Tongue (tissue), 1 donor: ENCODE measurements at regions not wholly inside any gene's neighbourhood (a gene's known extent, or its start where the extent isn't known, plus 50 kb on each side); places are given as distances from the start of the nearest gene placed in this dataset.

ENCODE experiments used
- DNase-seq: peaks from one replicate; pipeline ENCODE4 v3.0.0-alpha.2; 2015

DNA sequence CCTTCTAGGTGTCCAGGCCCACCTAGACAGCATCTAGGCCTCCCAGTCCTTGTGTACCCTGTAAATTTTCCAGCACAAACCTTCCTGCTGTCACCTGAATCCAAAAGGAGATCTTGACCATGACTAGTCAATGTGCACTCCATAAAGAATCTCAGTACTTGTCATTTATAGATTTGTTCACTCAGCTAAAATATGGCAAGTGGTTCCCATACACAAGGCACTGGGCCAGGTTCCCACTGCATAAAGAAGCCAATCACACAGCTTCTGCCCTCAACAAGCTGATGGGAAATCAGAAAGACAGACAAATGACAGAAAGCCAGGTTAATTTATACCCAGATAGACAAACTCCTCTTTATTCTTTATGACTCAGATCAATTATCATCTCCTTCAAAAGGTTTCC lies 526.8 kb downstream of the CD83 start:
- no peak for DNase-seq

DNA sequence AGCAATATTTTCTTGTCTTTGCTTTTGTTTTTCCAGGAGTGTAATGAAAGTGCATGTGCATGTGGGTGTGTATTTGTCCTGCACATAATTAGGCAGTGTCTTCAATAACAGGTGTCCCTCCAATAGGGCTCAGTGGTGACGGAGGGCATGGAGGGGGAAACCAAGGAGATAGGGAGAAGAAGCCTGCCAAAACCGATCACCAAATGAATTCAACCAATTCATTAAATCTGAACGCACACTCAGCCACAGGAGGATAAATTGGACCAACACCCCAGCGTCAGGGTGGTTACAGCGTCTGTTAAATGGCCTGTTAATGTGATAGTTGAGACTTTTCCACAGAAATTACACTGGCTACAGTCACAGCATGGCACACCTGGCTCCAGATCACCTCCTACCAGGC lies 527.6 kb downstream of the CD83 start:
- DNase-seq, result no peak

DNA sequence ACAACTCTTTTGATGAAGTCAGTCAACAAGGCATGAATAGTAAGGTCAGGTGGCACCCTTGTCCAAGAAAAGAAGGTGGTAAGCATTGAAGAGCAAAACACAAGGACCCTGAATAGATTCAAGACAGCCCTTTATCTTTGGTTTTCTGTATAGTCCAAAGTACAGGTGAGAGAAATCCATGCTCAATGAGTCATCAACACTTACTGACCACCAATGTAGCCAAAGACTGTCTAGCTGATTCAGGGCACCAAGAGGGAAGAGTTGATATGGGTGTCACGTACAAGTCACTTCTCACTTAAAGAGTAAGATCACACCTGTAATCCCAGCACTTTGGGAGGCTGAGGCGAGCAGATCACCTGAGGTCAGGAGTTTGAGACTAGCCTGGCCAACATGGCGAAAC lies 528.3 kb downstream of the CD83 start:
- no peak for DNase-seq

DNA sequence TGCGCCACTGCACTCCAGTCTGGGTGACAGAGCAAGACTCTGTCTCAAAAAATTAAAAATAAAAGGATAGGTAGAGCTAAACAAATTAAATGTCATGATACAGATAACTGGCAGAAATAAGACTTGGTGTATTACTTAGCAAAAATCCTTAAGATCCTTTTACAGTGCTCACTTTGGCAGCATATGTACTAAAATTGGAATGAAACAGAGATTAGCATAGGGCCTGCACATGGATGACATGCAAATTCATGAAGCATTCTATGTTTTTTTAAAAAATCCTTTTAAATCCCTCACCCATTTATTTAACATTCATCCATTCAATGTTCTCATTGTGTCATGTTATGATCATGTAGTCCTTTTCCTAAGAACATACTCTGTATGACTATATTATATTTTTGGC lies 528.8 kb downstream of the CD83 start:
- DNase-seq, result no peak

DNA sequence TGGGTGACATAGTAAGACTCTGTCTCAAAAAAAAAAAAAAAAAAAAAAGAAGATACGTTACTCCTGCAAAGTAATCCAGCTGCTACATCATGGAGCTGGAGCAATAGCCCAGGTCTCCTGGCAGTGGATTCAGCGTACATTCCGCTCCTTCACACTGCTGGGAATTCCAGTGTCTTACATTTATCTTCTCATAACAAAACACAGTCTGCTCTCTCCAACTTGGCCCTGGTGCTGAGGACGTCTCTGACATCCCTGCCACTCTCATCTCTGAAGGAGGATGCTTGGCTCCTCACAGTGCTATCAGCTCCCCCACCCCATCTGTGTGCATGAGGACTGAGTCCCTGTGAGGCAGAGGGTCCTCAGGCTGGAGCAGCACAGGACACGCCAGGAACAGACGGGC lies 529.8 kb downstream of the CD83 start:
- DNase-seq, result no peak

DNA sequence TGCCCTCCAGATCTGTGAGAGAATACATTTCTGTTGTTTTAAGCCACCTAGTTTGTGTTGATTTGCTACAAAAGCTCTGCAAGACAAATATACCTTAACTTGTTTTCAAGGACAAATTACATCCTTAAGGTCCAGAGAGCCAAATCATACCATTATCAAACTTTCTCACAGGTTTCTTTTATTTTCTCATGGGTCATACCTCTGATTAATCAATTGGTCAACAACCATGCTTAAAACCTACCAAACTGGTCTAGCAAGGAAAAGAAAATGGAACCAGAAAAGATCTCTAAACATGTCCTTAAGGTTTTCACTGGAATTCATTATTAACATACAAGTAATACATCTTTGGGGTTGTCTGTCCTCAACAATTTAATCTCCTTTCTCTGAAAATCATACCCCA lies 535.0 kb downstream of the CD83 start:
- no peak for DNase-seq

DNA sequence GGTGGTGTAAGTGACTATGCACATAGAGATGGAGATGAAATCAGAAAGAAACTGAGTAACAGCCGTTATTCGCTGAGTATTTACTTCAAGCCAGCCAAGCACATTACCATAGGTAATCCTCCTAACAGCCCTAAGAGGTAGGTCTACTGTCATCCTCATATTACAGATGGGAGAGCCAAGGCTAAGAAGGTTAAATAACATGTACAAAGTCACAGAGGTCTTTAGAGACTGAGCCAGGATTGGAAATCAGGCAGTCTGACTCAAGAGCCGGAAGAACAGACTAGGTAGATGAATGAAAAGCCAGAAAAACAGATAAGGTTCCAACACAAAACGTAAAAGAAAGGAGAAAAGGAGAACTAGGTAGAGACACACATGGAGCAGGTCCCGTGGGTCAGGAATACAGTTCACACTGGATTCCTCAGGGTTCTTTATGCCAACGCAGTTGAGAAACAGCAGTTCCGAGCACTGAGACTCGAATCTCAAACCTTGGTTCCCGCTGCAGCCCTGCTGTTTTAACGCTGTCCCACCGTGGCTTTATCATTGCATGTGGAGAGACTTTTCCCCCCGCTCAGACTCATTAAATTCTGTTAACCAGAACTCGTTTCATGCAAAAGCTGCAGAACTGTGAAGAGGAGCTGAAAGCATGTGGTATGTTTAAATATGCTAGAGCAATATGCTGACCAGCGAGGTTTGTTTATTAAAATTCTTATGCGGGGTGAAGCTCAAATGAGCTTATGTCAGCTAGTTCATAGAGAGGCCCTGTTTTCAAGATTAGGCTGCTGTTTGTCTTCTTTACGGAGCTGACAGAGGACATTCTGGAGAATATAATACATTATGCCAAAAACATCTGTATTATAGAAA lies 537.9 kb downstream of the CD83 start:
- DNase-seq, result no peak

DNA sequence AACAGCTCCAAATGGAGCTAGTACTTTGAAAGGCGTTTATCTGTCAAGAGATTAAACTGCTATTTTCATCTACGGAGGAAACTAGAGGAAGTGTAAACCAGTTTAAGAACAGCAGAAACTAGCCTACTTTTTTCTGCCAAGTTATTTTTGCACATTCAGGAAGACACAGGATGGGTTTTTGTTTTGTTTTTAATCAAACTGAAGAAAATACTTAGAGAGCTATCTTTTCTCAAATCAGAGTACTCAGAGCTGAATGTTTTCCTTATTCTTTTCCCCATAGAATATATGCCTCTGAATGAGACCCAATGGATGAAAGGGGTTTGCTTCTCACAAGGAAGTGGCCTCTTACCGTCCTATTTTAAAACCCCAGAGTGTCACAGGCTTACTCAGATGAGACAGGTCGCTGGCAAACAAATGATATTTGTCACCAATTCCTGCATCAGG lies 538.5 kb downstream of the CD83 start:
- no peak for DNase-seq

DNA sequence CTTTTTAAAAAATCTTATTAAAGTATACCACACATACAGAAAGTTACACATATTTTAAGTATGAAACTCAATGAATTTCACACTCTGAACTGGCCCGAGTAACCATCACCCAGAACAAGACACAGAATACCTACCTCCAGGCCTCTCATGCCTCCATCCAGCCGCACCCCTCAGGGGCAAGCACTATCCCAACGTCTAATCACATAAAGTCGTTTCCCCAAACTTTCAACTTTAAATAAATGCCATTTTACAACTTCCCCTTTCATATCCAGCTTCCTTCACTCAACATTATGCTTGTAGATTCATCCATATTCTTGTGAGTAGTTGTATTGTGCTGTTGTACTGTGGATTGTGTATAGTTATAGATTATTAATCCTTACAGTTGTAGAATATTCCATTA lies 539.1 kb downstream of the CD83 start:
- DNase-seq, result no peak

DNA sequence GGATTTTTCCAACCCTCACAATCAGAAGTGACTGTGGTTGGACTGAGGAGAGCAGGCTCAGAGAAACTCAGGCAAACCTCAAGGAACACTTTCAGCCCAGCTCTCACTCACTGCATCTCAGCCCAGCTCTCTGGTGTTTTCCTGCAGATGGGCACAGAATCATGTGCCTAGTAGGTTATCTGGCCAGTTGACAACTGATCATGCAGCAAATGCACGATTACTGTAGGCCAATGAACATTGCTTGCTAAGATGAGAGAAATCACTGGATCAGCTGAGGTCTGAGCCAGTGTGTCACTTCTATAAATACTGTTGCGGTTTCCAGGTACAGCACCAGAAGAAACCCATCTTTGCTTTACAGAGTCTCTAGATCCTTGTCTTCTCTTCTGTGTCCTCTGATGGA lies 540.5 kb downstream of the CD83 start:
- no peak for DNase-seq

DNA sequence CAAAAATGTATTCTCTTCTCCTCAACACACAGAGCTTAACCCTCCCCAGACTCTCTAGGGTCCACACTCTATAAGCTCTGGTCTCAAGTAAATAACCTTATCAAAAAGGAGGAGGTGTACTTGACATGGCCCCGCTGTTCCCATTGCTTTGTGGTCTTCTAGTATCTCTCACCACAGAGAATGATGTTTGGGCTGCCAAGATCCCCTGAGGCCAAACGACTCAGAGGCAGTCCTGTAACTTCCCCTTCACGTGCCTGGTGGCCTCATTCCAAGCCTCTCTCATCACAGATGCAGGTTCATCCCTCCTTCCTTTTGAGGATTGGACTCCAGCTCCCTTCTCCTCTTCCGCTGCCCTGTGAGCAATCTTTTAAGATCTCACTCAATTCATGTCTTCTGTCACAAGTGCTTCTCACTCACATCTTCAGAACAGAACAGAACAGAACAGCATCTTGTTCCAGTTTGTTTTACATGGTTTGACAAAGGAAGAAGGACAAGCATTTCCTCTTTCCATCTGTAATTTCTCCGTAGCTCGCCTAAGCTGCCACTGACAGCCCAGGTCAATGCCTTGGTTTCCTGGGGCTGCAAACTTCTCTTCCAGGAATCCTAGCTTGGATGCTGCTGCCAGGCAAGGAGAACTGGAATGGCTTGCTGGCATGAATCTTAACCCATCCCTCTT lies 541.5 kb downstream of the CD83 start:
- DNase-seq, result no peak

DNA sequence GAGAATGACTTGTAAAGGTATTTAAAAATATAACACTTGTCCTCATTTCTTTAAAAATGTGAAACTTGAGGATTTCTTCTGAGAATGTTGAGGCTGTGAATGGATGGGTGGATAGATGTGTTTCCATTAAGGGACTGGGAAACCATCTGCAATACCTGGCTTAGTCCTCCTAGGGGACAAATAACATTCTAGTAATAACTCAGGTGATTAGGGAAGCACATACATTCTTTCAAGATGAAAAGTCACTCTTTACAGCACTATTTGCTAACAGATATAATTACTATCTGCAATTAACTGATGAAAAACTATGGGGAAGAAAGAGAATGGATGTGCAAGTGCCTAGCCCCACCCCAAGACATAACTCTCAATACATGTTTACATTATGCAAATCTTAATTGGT lies 542.3 kb downstream of the CD83 start:
- DNase-seq, result no peak

DNA sequence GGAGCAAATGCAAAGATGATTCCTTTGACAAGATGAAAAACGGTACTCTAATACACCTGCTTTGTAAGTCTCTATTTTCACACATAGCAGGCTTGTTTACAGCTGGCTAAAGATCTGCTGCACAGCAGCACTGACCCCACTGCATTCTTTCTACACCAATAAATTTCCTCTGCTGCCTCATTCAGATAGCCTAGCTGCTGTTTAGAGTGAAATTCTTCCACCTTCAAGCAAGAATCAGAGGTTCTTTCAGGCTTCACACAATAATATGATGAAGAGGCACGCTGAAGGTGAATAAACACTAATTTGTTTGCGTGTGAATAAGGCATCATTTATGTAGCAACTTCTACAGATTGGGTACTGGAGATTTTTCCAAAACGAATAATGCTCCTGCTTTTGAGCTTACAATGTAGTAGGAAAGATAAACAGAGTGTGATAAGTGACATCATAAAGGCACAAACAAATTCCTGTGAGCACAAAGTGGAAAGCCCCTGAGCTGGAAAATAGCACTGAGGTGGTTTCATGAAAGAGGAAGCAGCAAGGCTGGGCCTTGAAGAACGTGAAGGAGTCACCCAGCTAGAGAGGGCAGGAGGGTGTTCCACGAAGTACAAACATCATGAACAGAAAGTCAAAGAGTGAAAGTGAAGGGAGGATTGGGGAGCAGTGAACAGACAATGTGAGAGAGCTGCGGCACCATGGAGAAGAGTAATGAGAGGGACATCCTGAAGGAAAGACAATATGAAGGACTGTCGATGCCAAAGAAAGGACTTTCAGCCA lies 543.4 kb downstream of the CD83 start:
- DNase-seq, result no peak

DNA sequence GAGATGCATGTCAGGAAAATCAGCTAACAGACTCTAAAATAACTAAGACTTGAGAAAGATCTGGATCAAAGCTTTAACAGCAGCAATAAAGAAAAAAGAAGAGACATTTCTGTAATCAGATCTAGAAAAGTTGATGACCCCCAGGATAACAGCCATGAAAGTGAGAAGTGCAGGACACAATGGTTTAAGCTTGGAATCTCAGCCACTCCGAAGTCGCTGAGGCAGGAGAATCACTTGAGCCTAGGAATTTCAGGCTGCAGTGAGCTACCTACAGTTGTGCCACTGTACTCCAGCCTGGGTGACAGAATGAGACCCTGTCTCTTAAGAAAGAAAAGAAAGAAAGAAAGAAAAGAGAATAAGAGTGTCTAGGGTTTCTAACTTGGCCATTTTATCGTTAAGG lies 544.1 kb downstream of the CD83 start:
- DNase-seq, result no peak

DNA sequence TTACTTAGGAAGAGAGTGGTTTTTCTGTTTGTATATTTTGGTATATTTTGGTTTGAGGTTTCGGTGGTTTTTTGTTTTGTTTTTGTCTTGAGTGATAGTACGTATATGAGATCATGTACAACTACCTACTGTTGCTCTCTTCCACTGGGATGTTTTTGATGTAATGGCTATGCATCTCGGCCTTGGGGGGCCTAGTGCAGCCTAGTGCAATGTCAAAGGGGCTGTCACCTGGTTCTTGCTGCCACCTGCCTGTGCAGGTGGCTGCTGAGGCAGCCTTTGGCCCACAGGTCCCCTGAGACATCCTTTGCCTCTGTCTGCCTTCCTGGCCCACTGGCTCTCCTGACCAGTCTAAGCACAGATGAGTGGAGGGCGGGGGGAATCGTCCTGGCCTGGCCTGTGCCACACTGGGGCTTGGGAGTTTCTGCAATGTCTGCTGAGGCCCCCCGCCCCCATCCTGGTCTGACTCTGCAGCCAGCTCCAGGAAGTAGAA lies 546.6 kb downstream of the CD83 start:
- DNase-seq, result no peak

DNA sequence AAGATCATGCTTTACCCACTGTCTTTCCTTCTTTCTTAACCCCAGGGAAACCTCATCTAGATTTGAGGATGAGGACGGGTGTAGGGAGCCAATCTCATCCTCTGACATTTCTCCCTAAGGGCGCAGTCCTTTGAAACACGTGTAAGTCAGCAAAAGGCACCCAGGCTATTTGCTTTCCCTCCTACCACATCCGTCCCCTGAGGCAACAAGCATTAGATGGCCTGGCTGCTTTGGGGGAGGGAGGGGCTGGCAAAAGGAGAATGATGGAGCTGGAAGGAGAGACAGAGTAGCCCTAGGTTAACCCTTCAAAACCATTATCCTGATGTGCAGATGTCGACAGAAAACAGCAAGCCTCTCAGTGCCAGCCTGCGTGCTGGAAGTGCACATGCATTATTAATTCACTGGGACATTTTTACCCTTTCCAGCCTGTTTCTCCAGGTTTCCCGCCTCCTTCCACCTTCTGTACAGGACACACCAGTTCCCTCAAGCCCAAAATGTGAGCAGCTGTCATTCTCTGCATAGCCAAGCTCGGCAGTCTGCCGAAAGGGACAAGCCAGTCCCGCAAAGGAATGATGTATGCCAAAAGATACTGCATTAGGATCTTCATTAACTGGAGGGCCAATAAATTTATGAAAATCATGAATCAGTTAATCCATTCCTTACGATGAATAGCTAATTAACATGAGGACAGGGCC lies 547.2 kb downstream of the CD83 start:
- no peak for DNase-seq

DNA sequence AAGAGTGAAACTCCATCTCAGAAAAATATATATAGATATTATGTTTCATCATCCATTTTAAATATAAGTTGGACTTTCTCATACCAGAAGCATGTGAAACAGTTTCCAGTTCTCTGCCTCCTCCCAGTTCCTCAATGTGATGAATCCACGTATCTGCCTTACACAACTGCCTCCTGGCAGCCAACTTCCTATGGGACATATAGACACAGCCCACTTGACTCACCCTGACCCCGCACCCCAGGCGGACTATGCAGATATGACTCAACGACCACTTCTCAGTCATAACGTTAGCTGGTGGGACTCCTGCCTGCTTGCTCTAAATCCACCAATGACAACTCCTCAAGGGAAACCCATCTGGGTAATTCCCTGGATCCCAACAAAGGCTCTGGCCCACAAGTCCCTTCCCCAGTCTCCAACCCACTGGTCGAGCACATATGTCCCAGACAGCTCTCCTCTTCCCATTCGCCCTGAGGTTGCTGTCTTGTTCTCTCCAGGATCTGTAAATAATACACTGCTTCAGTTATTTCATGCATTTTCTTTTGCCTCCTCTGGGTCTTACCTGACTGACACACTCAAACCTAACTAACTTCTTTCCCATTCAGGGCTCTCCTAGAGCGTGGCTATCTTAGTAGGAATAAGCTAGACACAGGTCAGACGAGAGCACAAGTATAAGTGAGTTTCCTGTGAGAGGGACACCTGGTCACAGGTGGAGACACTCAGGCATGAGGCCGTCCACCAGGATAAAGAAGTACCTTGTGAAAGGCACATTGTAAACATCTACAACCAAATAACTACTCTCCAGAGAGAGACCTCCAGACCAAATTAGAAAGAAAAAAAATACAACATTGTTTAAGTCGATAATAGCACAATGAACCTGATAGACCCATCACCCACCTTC lies 548.5 kb downstream of the CD83 start:
- no peak for DNase-seq

DNA sequence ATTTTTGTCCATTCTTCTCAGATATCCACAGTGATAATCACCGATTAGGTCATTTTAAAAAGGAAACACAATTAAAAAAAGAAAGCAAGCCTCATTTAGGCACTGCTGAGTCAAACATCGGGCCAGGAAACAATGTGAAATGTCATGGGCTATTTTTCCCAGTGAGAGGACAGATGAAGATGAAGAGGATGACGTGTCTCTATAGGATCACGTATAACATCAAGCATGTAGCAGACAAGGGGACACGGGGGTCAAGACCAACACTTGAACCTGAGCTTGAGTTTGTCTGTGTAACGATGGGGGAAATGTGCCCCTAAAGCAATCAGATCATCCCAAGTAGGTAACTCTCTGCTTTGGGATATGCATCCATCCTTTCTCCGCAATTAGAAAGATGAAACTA lies 553.2 kb downstream of the CD83 start:
- DNase-seq, result no peak

DNA sequence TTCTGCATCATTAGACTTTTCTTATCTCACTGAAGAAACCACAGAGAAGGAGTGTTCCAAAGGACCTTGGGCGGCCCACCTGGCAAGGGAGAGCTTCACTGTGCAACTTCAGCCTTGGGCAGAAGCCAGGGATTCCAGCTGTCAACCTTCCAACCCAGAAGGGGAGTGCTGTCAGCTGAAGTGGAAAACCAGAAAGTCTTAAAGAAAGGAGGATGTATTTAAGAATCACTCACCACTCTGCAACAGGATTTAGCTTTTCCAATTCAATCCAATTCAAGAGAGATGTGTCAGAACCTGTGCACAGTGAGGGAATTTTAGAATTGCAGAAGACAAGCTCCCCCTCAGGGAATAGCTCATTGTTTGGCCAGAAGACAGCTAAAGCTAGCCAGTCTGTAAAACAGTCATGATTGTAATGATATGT lies 553.7 kb downstream of the CD83 start:
- DNase-seq, result peak; percentile 81

DNA sequence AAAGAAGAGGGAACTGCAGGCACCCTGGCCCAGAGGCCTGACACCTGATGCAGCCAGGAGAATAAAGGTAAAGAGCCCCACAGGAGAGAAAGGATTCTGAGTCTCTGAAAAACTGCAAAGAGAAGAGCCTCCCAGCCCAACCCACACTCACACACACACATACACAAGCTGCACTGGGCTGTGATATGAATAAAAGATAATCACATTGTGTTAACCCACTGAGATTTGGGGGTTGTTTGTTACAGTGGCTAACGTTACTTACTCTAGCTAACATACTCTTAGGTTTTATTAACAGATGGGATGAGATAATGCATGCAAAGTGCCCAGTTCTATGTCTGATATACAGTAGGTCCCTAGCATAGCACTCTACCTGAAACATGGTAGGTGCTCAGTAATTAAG lies 554.4 kb downstream of the CD83 start:
- no peak for DNase-seq

DNA sequence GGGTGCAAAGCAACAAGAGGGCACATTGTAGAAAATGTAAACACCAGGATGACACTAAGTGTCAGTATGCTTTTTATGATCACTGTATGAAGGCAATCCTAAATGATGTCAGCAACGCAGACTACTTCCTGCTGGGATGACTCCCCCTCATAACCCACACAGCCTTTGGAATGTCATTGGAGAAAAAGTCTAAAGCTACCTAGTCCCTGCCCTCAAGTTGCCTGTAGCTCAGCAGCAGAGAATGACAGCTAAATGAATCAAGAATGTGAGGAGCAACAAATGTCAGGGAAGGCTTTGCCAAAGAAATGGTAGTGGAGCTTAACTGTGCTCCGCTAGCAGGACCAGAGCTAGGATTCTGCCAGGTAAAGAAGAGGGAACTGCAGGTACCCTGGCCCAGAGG lies 555.6 kb downstream of the CD83 start:
- DNase-seq, result no peak
